ENCODE measurements at regions not wholly inside any gene's neighbourhood (a gene's known extent, or its start where the extent isn't known, plus 50 kb on each side); places are given as distances from the start of the nearest gene placed in this dataset.

- Histone ChIP-seq H3K9me3 (no peaks in the 10 kb centered on the region), H3K36me3 (ENCODE audit: low read depth) (no peaks in the 10 kb centered on the region), H3K4me3 (no peak overlapping the region), H3K4me1 (ENCODE audit: low read depth) (no peaks in the 10 kb centered on the region)
- intact Hi-C loops (cut with DNase I, micrococcal nuclease) = no loop called here
- DNase-seq (no peak), ATAC-seq (no peak)
- TF ChIP-seq CTCF (IDR thresholded peaks at IDR 0.05) = no peak
Observed at GRCh38 chr18:73778032-73778359, 369.6 kb downstream of the FBXO15 start.

GRCh38 chr18:73777356-73778031, 370.1 kb downstream of the FBXO15 start:
- intact Hi-C loops (cut with DNase I, micrococcal nuclease) = no loop called here
- Histone ChIP-seq H3K4me3 (no peak overlapping the region), H3K36me3 (ENCODE audit: low read depth) (no peaks in the 10 kb centered on the region), H3K9me3 (no peaks in the 10 kb centered on the region), H3K4me1 (ENCODE audit: low read depth) (no peaks in the 10 kb centered on the region)
- DNase-seq (no peak), ATAC-seq (no peak)
- no peak for TF ChIP-seq CTCF (IDR thresholded peaks at IDR 0.05)

GRCh38 chr18:73774811-73775509, 372.7 kb downstream of the FBXO15 start:
- DNase-seq (no peak), ATAC-seq (no peak)
- Histone ChIP-seq H3K36me3 (ENCODE audit: low read depth) (no peaks in the 10 kb centered on the region), H3K4me3 (no peak overlapping the region), H3K9me3 (no peaks in the 10 kb centered on the region), H3K4me1 (ENCODE audit: low read depth) (no peaks in the 10 kb centered on the region)
- TF ChIP-seq CTCF (IDR thresholded peaks at IDR 0.05) = no peak
- intact Hi-C loops (cut with DNase I, micrococcal nuclease) = no loop called here

GRCh38 chr18:73768043-73768442, 379.6 kb downstream of the FBXO15 start:
- no peak for DNase-seq

GRCh38 chr18:73766910-73767515, 380.6 kb downstream of the FBXO15 start:
- H3K36me3 ChIP-seq (ENCODE audit: low read depth) = no peaks in the 10 kb centered on the region
- intact Hi-C loops (cut with DNase I, micrococcal nuclease) = no loop called here
- ATAC-seq (no peak), DNase-seq (no peak)
- H3K9me3 ChIP-seq = no peaks in the 10 kb centered on the region
- TF ChIP-seq CTCF (IDR thresholded peaks at IDR 0.05) = no peak
- no peaks in the 10 kb centered on the region for H3K4me1 ChIP-seq (ENCODE audit: low read depth)
- no peak overlapping the region for H3K4me3 ChIP-seq

More at GRCh38 chr18:73768043-73768442, 379.6 kb downstream of the FBXO15 start:
- H3K9me3 ChIP-seq = no peaks in the 10 kb centered on the region
- no peak overlapping the region for H3K4me3 ChIP-seq
- ATAC-seq = no peak
- no peak for TF ChIP-seq CTCF (IDR thresholded peaks at IDR 0.05)
- no peaks in the 10 kb centered on the region for H3K4me1 ChIP-seq (ENCODE audit: low read depth)
- intact Hi-C loops (cut with DNase I, micrococcal nuclease) = no loop called here
- no peaks in the 10 kb centered on the region for H3K36me3 ChIP-seq (ENCODE audit: low read depth)
